GM12872 (cell line): ENCODE measurements at regions not wholly inside any gene's neighbourhood (a gene's known extent, or its start where the extent isn't known, plus 50 kb on each side); places are given as distances from the start of the nearest gene placed in this dataset.

Experiments used
- CTCF ChIP-seq: IDR thresholded peaks from 3 replicates; pipeline ENCODE4 v1.5.1; 2011; ENCODE audit warnings: low read depth, mild to moderate bottlenecking, low read length, moderate library complexity; ENCODE audit not compliant: insufficient read depth

GRCh38 chr6:44663860-44664634, 276.5 kb downstream of the CDC5L start:
- TF ChIP-seq CTCF: no peak

GRCh38 chr6:44664716-44665115, 277.2 kb downstream of the CDC5L start:
- no peak for TF ChIP-seq CTCF

DNA sequence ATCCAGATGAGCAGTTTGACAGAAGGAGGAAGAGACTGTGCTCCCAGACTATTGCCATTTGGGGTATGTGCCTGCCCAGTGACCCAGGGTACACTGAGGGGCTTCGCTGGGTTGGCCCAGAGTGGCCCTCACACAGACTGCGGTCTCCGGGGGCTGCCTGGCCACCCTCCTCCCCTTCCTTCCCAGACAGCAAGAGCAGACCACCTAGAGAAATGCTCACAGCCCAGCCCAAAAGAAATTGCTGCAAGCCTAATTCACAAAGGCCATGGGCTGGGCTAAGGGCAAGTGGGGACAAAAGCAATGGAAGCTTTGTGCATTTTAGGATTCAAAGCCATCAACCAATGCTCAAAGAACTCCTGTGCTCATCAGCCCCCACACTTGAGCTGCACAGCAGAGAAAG, 277.6 kb downstream of the CDC5L start:
- TF ChIP-seq CTCF: no peak

DNA sequence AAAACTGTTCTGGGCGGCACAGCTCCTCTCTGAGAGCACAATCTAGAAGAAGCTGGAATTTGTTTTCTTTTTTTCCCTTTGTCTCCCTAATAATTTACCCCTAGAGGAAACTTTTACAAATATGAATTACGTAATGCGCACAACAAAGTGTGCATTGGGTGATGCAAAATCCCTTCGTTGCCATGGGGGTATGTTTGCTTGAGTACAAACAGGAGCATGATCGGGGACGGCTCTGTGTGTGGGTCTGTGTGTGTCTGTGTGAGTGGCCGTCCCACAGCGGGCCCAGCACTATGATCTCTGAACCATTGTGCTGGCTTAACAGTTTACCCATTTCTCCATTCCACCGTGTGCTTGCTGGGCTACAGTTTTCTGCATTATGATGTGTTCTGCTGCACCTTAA, 278.2 kb downstream of the CDC5L start:
- no peak for TF ChIP-seq CTCF

GRCh38 chr6:44666324-44666723, 278.8 kb downstream of the CDC5L start:
- TF ChIP-seq CTCF: no peak

DNA sequence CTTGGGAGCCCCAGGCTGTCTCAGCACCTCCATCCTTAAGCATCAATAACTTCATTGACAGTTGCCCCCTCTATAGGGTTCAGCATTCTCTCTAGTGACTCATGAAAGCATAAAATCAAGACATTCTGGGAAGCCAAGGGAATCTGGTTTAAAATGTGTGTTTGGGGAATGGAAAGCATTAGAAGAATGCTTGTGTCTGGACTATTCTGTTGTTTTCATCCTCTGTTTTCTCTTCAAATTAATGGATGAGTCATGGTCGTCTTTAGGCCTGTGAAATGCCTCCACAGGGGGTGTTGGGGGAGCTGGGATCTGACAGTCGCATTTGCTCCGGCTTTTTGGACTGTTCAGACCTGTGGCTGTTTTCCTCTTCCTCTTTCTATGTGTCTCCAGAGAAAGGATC, 279.7 kb downstream of the CDC5L start:
- TF ChIP-seq CTCF: no peak

DNA sequence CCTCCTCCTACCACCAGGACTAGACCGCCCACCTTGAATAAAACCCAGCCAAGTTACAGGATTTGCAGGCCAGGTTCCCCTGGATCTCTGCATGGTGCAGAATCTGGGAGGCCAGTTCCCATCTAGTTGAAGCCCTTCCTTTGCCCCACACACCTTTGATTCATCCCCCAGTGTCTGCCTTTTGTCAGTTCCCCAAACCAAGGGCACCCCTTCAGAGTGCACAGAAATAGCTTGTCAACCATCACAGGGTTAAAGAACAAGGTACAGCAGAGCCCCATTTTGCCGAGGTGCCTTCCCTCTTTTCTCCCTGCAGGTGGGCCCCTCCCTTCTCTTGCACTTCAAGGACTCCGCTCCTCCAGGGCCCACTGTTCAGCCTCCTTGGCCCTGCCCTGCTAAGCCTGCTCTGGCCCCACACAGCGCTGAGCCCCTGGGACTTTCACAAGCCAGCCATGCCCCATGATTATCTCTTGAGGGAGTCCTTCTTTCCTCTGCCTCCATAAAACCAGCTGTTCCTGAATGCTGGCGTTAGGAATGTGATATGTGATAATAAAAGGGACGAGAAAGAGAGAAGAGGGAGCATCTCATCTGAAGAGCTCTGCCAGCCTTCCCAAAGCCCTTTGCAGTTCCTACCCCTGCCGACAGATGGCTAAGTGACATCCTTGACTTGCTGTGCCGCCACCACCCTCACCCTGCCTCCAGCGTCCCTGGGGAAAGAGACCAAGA, 280.3 kb downstream of the CDC5L start:
- TF ChIP-seq CTCF: peak; percentile 83
